ENCODE measurements at regions not wholly inside any gene's neighbourhood (a gene's known extent, or its start where the extent isn't known, plus 50 kb on each side); places are given as distances from the start of the nearest gene placed in this dataset.

- no peak for TF ChIP-seq POLR2AphosphoS5 (IDR thresholded peaks at IDR 0.05)
- TF ChIP-seq, protein P1, sequence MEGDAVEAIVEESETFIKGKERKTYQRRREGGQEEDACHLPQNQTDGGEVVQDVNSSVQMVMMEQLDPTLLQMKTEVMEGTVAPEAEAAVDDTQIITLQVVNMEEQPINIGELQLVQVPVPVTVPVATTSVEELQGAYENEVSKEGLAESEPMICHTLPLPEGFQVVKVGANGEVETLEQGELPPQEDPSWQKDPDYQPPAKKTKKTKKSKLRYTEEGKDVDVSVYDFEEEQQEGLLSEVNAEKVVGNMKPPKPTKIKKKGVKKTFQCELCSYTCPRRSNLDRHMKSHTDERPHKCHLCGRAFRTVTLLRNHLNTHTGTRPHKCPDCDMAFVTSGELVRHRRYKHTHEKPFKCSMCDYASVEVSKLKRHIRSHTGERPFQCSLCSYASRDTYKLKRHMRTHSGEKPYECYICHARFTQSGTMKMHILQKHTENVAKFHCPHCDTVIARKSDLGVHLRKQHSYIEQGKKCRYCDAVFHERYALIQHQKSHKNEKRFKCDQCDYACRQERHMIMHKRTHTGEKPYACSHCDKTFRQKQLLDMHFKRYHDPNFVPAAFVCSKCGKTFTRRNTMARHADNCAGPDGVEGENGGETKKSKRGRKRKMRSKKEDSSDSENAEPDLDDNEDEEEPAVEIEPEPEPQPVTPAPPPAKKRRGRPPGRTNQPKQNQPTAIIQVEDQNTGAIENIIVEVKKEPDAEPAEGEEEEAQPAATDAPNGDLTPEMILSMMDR (IDR thresholded peaks at IDR 0.05), result no peak
Measured at GRCh38 chr18:10316778-10317177, 137.7 kb upstream of the APCDD1 start.

All from breast epithelium (tissue), 3 donors.